EL (cell line): ENCODE measurements at regions not wholly inside any gene's neighbourhood (a gene's known extent, or its start where the extent isn't known, plus 50 kb on each side); places are given as distances from the start of the nearest gene placed in this dataset.

Source experiments
- DNase-seq: peaks from one replicate; pipeline ENCODE4 v3.0.0-alpha.2; 2016

DNA sequence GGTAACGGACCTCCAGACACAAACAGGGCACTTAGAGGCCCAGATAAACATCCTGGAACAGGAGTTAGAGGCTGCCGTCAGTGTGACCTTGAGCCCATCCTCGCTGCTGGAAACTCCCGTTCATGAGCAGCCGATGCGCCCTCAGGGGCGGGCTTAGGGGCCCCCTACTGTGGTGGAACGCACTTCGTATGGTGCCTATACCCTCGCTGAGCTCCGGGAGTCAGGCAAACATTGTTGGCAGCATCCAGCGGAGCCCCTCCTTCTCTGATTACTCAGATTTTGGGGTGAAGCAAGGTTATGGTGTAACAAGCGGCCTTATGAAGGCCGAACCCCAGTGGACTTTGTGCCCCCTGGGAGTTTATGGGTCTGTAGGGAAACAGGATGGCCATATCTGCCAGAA is 205.3 kb upstream of the SYT4 start:
- DNase-seq = no peak

DNA sequence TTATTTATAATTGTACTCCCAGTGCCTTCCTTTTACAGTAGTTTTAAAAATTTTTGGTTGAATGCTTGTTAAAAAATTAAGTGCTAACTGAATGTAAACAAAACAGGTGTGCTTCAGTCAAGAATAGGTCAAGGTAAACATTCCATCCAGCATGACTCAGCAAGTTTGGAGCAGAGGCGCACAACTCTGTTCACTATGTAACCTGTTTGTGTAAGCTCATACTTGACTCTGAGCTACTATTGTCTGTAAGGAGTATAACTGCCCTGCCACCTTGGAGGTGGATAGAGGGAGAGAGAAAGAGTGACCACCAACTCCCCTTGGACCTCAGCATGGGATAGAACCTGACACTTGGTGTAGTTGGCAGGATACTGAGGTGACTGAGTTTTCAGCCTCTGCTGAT is 207.4 kb upstream of the SYT4 start:
- DNase-seq = no peak

- DNase-seq = no peak
Measured at GRCh38 chr18:43485545-43485963, 208.3 kb upstream of the SYT4 start.

- no peak for DNase-seq
Measured at GRCh38 chr18:43486462-43486861, 209.2 kb upstream of the SYT4 start.

DNA sequence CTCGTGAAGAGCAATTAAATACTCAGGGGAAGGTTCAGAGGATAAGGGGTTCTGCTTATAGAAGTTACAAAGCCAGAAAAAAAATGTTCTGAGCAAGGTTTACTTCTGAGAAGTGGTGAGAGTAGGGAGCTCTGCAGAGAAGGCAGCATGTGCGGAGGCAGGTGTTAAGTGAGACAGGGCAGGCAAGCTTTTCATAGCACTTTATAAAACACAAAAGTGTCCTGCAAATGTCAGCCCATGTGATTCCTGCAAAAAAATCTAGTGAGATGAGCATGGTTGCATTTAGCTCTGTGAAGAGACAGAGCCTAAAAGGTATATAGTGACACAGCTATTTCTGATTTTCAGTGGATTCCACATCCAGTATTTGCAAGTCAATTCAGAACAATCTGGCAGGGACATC is 223.8 kb upstream of the SYT4 start:
- no peak for DNase-seq

DNA sequence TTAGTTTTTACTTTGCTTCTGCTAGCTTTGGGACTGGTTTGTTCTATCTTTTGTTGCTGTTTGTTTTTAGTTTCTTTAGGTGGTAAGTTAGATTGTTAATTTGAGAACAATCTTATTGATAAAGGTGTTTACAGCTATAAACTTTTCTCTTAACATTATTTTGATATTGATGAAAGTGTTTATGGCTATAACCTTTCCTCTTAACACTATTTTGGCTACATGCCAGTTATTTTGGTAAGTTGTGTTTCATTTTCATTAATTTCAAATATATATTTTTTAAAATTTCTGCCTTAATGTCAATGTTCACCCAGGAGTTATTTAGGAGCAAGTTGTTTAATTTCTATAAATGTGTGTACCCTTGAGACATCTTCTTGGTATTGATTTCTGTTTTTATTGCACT is 229.6 kb upstream of the SYT4 start:
- DNase-seq = no peak

DNA sequence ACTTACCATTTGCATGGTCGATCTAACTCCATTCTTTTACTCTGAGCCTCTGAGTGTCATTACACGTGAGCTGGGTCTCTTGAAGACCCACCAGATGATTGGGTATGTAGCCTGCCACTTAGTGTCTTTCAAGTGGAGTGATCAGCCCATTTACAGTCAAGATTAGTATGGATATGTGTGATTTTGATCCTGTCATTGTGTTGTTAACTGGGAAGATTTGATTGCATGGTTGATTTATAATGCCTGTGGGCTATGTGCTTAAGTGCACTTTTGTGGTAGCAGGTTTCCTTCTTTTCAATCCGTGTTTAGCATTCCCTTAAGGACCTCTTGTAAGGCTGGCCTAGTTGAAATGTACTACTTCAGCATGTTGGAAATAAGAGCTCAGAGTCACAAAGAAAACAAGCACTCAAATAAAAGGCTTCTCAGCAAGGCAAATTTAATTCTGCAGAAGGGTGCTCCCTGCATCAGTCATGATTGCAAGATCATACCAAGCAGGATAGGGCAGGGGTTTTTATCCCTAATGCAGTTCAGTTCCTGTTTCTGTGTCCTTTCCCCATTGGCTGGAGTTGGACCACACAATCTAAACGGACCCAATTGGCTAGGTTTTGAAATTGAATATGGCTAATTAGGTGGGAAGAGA is 230.7 kb upstream of the SYT4 start:
- DNase-seq = no peak

GRCh38 chr18:43514747-43515146 is 237.5 kb upstream of the SYT4 start:
- no peak for DNase-seq

GRCh38 chr18:43515481-43515880 is 238.2 kb upstream of the SYT4 start:
- DNase-seq = no peak

DNA sequence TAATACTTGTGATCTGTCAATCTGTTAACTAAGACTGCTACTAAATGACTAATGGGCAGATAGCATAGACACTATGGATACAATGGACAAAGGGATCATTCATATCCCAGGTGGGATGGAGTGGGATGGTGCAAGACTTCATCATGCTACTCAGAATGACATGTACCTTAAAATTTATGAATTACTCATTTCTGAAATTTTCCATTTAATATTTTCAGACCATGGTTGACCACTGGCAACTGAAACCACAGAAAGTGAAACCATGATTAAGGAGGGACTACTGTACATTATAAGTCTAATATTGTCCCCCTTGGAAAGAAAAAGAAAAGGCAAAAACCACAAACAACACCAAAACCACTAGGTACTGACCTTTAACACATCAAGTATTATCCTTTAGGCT is 247.0 kb upstream of the SYT4 start:
- DNase-seq = no peak

- DNase-seq = no peak
Measured at GRCh38 chr18:43525169-43525568, 247.9 kb upstream of the SYT4 start.

DNA sequence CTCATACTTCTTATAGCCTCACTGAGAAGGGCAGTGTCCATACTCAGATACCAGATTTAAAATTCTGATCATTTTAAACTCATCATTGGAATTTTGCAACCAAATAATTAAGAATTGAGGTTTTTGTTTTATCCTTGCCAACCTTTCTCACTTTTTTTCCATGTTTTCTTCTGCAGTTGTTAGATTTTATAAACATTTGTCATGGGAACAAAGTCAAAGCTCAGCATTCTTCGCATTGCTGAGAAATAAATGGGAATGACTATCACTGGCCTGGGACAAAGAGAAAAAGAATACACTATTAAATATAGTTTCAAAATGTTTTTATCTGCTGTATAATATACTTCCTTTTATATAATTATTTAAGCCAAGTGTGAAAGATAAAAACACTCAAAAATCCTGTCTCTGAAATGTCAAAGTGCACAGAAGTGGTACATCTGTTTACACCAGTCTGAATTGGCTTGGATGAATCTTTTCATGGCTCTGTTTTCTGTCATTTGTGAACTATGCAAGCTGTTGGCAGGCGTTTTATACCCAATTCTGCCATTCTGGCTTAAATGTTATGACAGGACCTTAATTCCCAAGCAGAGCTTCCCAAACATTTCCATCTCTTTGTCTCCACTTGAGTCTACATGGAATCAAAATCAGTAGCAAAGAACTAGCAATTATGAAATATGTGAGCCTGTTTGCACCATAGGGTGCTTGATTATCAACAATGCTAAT is 249.3 kb upstream of the SYT4 start:
- DNase-seq = no peak

DNA sequence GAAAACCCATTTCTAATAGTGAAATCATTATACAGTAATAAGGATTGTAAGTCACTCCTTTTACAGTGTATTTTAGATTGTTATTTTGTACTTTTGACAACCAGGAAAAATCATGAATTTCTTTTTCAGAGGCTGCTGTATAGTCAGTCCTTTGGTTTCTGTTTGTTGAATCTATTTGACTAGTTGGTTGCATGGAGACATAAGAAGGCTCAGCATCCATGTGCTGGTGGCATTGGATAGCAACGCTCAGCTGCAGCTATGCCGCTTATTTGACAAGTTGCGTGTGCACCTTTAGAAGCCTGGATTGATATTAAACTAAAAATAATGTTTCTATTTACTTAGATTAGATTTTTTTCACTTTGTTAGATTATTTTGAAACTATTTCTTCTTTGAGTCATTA is 254.1 kb upstream of the SYT4 start:
- no peak for DNase-seq

DNA sequence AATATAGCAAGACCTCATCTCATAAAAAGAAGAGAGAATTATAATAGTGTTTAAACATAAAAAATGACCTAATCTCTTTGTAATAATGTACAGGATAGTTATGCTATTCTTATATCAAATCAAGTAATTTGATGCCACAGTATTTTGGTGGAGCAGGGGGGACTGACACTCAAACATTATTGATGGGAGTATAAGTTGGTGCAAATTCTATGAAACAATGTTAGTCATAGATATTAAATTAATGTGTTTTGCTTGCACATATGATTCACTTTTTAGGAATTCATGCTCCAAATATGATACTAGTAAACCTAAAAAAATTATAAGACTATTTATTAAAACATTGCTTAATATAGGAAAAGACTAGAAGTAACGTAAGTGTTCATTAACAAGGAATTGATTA is 256.1 kb upstream of the SYT4 start:
- no peak for DNase-seq

GRCh38 chr18:43534511-43534910 is 257.2 kb upstream of the SYT4 start:
- DNase-seq = no peak

- no peak for DNase-seq
Measured at GRCh38 chr18:43539862-43540261, 262.6 kb upstream of the SYT4 start.

- DNase-seq = no peak
Measured at GRCh38 chr18:43542016-43542415, 264.7 kb upstream of the SYT4 start.

GRCh38 chr18:43543236-43543635 is 265.9 kb upstream of the SYT4 start:
- no peak for DNase-seq

DNA sequence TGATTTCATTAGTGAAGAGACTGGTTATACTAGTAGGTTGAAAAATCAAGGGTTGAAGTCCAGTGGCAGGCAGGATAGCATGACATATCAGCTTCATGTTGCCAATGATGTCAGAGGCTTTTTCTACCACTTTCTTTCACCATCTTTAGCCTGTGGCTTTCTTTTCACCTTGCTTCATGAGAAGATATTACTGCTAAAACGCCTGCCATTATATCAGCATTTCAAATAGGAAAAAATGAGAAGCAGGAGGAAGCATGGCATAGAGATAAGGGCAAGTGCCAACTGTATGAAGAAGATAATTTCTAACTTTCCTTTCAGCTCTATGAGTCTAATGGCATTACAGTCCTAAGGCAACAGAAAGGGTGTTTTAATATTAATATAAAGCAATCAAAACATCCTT is 270.2 kb upstream of the SYT4 start:
- DNase-seq = no peak

DNA sequence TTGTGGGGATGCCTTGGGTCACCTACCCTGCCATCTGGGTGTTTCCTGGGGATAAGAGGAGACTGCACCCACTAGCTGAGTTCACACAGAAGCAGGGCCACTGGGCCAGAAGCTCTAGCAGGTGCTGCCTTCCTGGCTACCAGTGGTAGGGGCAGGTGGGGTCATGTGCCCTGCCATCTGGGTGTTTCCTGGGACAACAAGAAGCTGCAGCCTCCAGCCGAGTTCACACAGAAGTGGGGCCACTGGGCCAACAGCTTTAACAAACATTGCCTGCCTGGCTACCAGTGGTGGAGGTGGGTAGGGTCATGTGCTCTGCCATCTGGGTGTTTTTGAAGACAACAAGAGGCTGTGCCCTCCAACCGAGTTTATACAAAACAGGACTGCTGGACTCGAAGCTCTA is 282.2 kb upstream of the SYT4 start:
- DNase-seq = no peak

GRCh38 chr18:43563780-43564179 is 286.5 kb upstream of the SYT4 start:
- DNase-seq = peak; percentile 9

- DNase-seq = no peak
Measured at GRCh38 chr18:43570593-43570992, 293.3 kb upstream of the SYT4 start.

GRCh38 chr18:43571078-43571689 is 293.9 kb upstream of the SYT4 start:
- DNase-seq = peak; percentile 43

DNA sequence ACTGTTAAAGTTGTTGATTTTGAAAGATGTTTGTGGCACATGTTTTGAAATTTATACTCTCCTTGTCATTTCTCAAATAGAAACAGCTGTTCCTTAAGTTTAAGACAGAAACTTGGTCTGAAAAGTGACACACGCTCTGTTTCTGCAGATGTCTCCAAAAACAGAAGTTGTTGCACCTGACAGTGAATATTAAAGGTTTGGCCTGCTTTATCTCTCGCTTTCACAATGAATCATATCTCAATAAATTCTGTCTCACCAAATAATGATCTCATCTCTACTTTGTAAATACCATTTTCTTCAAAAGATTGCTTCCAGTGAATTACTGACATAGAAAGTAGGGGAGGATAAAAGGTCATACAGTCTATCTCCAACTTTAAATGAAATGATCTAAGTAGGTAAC is 294.9 kb upstream of the SYT4 start:
- DNase-seq = no peak

- DNase-seq = no peak
Measured at GRCh38 chr18:43574974-43575373, 297.7 kb upstream of the SYT4 start.
